ENCODE measurements at regions not wholly inside any gene's neighbourhood (a gene's known extent, or its start where the extent isn't known, plus 50 kb on each side); places are given as distances from the start of the nearest gene placed in this dataset.

GRCh38 chr3:107959550-107960154 is 131.2 kb downstream of the CD47 start:
- Mint-ChIP-seq H3K27me3 (ENCODE audit: low read depth) (peaks cover 3% of the 10 kb centered on the region), H3K9me3 (no peaks in the 10 kb centered on the region), H3K36me3 (ENCODE audit: low read depth) (no peaks in the 10 kb centered on the region), H3K27ac (peak overlapping the region in 2 of 3 experiments; percentile 0 to 25), H3K4me1 (peaks cover 35% of the 10 kb centered on the region), H3K4me3 (no peak overlapping the region)
- TF ChIP-seq CTCF (IDR thresholded peaks at IDR 0.05; ENCODE audit: unreplicated experiment in 3 of 3) = no peak

GRCh38 chr3:107958146-107958545 is 132.7 kb downstream of the CD47 start:
- Mint-ChIP-seq H3K4me3 (no peak overlapping the region), H3K4me1 (peaks cover 35% of the 10 kb centered on the region), H3K9me3 (no peaks in the 10 kb centered on the region), H3K27ac (peak overlapping the region; percentile 94 to 100 (median 99)), H3K27me3 (ENCODE audit: low read depth) (no peaks in the 10 kb centered on the region), H3K36me3 (ENCODE audit: low read depth) (no peaks in the 10 kb centered on the region)
- no peak for TF ChIP-seq CTCF (IDR thresholded peaks at IDR 0.05; ENCODE audit: unreplicated experiment in 3 of 3)

- Mint-ChIP-seq H3K27ac (peak overlapping the region; percentile 94 to 100 (median 99)), H3K36me3 (ENCODE audit: low read depth) (no peaks in the 10 kb centered on the region), H3K9me3 (no peaks in the 10 kb centered on the region), H3K4me3 (peak overlapping the region; percentile 0 to 72 (median 61)), H3K27me3 (ENCODE audit: low read depth) (no peaks in the 10 kb centered on the region), H3K4me1 (peaks cover 35% of the 10 kb centered on the region)
- TF ChIP-seq CTCF (IDR thresholded peaks at IDR 0.05; ENCODE audit: unreplicated experiment in 3 of 3) = no peak
Observed at GRCh38 chr3:107956991-107957900, 133.6 kb downstream of the CD47 start.

- Mint-ChIP-seq H3K4me1 (peaks cover 37% of the 10 kb centered on the region), H3K9me3 (no peaks in the 10 kb centered on the region), H3K27ac (no peak overlapping the region), H3K4me3 (no peak overlapping the region), H3K36me3 (ENCODE audit: low read depth) (no peaks in the 10 kb centered on the region), H3K27me3 (ENCODE audit: low read depth) (no peaks in the 10 kb centered on the region)
- TF ChIP-seq CTCF (IDR thresholded peaks at IDR 0.05; ENCODE audit: unreplicated experiment in 3 of 3) = no peak
Observed at GRCh38 chr3:107954845-107955244, 136.0 kb downstream of the CD47 start.

DNA sequence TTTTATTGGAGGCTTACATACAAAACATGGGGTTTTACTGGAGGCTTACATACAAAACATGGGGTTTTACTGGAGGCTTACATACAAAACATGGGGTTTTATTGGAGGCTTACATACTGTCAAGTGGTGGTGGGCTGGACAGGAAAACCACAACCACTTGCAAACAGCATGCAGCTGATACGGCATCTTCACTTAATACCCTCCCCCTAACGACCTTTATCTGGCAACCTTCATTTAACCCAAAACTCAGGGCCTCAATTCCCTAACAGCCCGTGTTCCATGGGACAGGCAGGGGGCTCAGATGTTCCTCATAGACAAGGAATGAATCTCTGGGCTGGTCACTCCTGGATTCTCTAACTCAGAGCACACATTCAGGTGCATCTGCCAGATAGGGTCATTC is 137.1 kb downstream of the CD47 start:
- Mint-ChIP-seq H3K27me3 (ENCODE audit: low read depth) (no peaks in the 10 kb centered on the region), H3K36me3 (ENCODE audit: low read depth) (no peaks in the 10 kb centered on the region), H3K4me3 (no peak overlapping the region), H3K4me1 (peaks cover 31% of the 10 kb centered on the region), H3K9me3 (no peaks in the 10 kb centered on the region), H3K27ac (no peak overlapping the region)
- no peak for TF ChIP-seq CTCF (IDR thresholded peaks at IDR 0.05; ENCODE audit: unreplicated experiment in 3 of 3)

Data from nephron (organoid).